SK-N-SH (cell line): ENCODE measurements at regions not wholly inside any gene's neighbourhood (a gene's known extent, or its start where the extent isn't known, plus 50 kb on each side); places are given as distances from the start of the nearest gene placed in this dataset.

Source experiments
- CTCF ChIA-PET: fragments of 300-600, 350-600 bp; formaldehyde crosslinking; extraction: SDS; loops from one replicate; lab custom pipeline; 2021; lab: Yijun Ruan, JAX
- POLR2A ChIA-PET: fragments of 350-600 bp; sonication (Branson Sonifier 250); formaldehyde crosslinking; extraction: SDS; loops from one replicate; lab custom pipeline; 2020; ENCODE audit warnings: antibody characterized with exemption, inconsistent platforms; lab: Yijun Ruan, JAX
- DNase-seq: peaks from one replicate; pipeline ENCODE4 v3.0.0; 2012
- H2AFZ ChIP-seq: fragments of 200-600 bp; sonication (generic); 2 replicates; pipeline ENCODE4 v1.8.1; 2016; ENCODE audit warnings: antibody characterized with exemption, mild to moderate bottlenecking, low read depth
- H3F3A ChIP-seq: fragments of 200-600 bp; sonication (generic); replicated peaks from 2 replicates; pipeline ENCODE3; 2016; ENCODE audit warnings: antibody characterized with exemption, mild to moderate bottlenecking; ENCODE audit not compliant: insufficient read depth
- H3K27ac ChIP-seq, 2 experiments: fragments of 200-500 bp in 1 of 2; fragments of 200-600 bp in 1 of 2; sonication (Bioruptor generic) in 1 of 2; sonication (generic), shearing (Covaris generic) in 1 of 2; 2 replicates each; pipeline versions ENCODE4 v1.5.1 to v1.6.1; 2014 to 2016; ENCODE audit warnings: low read depth in 2 of 2, inconsistent platforms in 1 of 2, low read length in 1 of 2, mild to moderate bottlenecking in 1 of 2, mixed read lengths in 1 of 2
- H3K27me3 ChIP-seq: fragments of 200-600 bp; sonication (generic), shearing (Covaris generic); 2 replicates; pipeline ENCODE4 v1.6.1; 2016; ENCODE audit warnings: mixed run types; ENCODE audit not compliant: insufficient read depth
- H3K36me3 ChIP-seq, 2 experiments: fragments of 200-500 bp in 1 of 2; fragments of 200-600 bp in 1 of 2; sonication (Bioruptor generic) in 1 of 2; sonication (generic) in 1 of 2; replicated peaks in 1 of 2; 2 replicates each; pipeline versions ENCODE3 to v1.5.1; 2014 to 2016; ENCODE audit warnings: low read length in 1 of 2, mild to moderate bottlenecking in 1 of 2; ENCODE audit not compliant: insufficient read depth in 2 of 2, control insufficient read depth in 1 of 2
- H3K4me1 ChIP-seq, 2 experiments: fragments of 200-500 bp in 1 of 2; fragments of 200-600 bp in 1 of 2; sonication (Bioruptor generic) in 1 of 2; sonication (generic), shearing (Covaris generic) in 1 of 2; 2 replicates each; pipeline versions ENCODE4 v1.5.1 to v1.6.1; 2014 to 2016; ENCODE audit warnings: low read depth in 1 of 2, low read length in 1 of 2, mixed run types in 1 of 2; ENCODE audit not compliant: insufficient read depth in 2 of 2, control insufficient read depth in 1 of 2
- H3K4me2 ChIP-seq: fragments of 200-600 bp; sonication (generic), shearing (Covaris generic); 2 replicates; pipeline ENCODE4 v1.6.1; 2017; ENCODE audit warnings: mixed run types
- H3K4me3 ChIP-seq, 2 experiments: fragments of 200-500 bp in 1 of 2; fragments of 200-600 bp in 1 of 2; sonication (Bioruptor generic) in 1 of 2; sonication (generic), shearing (Covaris generic) in 1 of 2; 2 replicates each; pipeline versions ENCODE4 v1.5.1 to v1.8.1; 2014 to 2016; ENCODE audit warnings: low read depth in 2 of 2, inconsistent platforms in 1 of 2, low read length in 1 of 2, mild to moderate bottlenecking in 1 of 2, mixed read lengths in 1 of 2, moderate library complexity in 1 of 2
- H3K79me2 ChIP-seq: fragments of 200-600 bp; sonication (generic); 2 replicates; pipeline ENCODE4 v1.8.1; 2017; ENCODE audit warnings: mild to moderate bottlenecking; ENCODE audit not compliant: insufficient read depth
- H3K9ac ChIP-seq: fragments of 200-600 bp; sonication (generic); 2 replicates; pipeline ENCODE4 v1.6.1; 2017; ENCODE audit warnings: mixed run types
- H3K9me2 ChIP-seq: fragments of 200-600 bp; sonication (generic); 2 replicates; pipeline ENCODE4 v1.6.1; 2017; ENCODE audit warnings: mixed run types
- H3K9me3 ChIP-seq: fragments of 200-600 bp; sonication (generic); 2 replicates; pipeline ENCODE4 v1.6.1; 2017; ENCODE audit warnings: mixed run types, mild to moderate bottlenecking, moderate library complexity
- H4K20me1 ChIP-seq: fragments of 200-600 bp; sonication (generic); 2 replicates; pipeline ENCODE4 v1.6.1; 2017; ENCODE audit warnings: mild to moderate bottlenecking, mixed run types; ENCODE audit not compliant: insufficient read depth
- ELF1 ChIP-seq: IDR thresholded peaks from 2 replicates; pipeline ENCODE4 v1.4.0; 2012
- EP300 ChIP-seq, 2 experiments: IDR thresholded peaks; 2 replicates each; pipeline versions ENCODE4 v1.4.0 to v1.6.1; 2012; ENCODE audit warnings: borderline replicate concordance in 1 of 2, low read depth in 1 of 2, low read length in 1 of 2
- FOSL2 ChIP-seq: IDR thresholded peaks from 2 replicates; pipeline ENCODE4 v1.4.0; 2012; ENCODE audit warnings: low read depth, mild to moderate bottlenecking, moderate library complexity, borderline replicate concordance
- FOXM1 ChIP-seq: IDR thresholded peaks from 2 replicates; pipeline ENCODE4 v1.4.0; 2012; ENCODE audit warnings: low read depth, mild to moderate bottlenecking
- GATA2 ChIP-seq: sonication (generic); formaldehyde crosslinking; IDR thresholded peaks from 2 replicates; pipeline ENCODE4 v1.5.0; 2020; ENCODE audit warnings: mild to moderate bottlenecking, missing genetic modification reagents
- MAX ChIP-seq: IDR thresholded peaks from 2 replicates; pipeline ENCODE4 v1.4.0; 2012; ENCODE audit warnings: low read depth
- MXI1 ChIP-seq: IDR thresholded peaks from 2 replicates; pipeline ENCODE4 v1.6.1; 2012; ENCODE audit warnings: mild to moderate bottlenecking, low read depth, low read length, improper control_type of control experiment
- NRF1 ChIP-seq: IDR thresholded peaks from 2 replicates; pipeline ENCODE4 v1.6.1; 2012; ENCODE audit warnings: low read depth, mild to moderate bottlenecking, low read length
- PBX3 ChIP-seq: IDR thresholded peaks from 2 replicates; pipeline ENCODE4; 2012
- RCOR1 ChIP-seq: fragments of 150-350 bp; IDR thresholded peaks from 2 replicates; pipeline ENCODE4 v1.6.1; 2017; ENCODE audit warnings: antibody characterized with exemption, low read length
- RFX5 ChIP-seq: IDR thresholded peaks from 2 replicates; pipeline ENCODE4 v1.6.1; 2012; ENCODE audit warnings: mild to moderate bottlenecking, improper control_type of control experiment, low read length
- SIN3A ChIP-seq: IDR thresholded peaks from 2 replicates; pipeline ENCODE4 v1.6.1; 2012; ENCODE audit warnings: low read depth, mild to moderate bottlenecking, low read length, moderate library complexity, borderline replicate concordance
- TAF1 ChIP-seq: IDR thresholded peaks from 2 replicates; pipeline ENCODE4 v1.6.1; 2012; ENCODE audit warnings: low read depth, mild to moderate bottlenecking, low read length, moderate library complexity, borderline replicate concordance
- TCF12 ChIP-seq: IDR thresholded peaks from 2 replicates; pipeline ENCODE4 v1.4.0; 2012
- USF2 ChIP-seq: fragments of 150-350 bp; IDR thresholded peaks from 2 replicates; pipeline ENCODE4 v1.6.1; 2017; ENCODE audit warnings: antibody characterized with exemption, low read length, low read depth, borderline replicate concordance
- YY1 ChIP-seq: IDR thresholded peaks from 2 replicates; pipeline ENCODE4 v1.4.0; 2012; ENCODE audit warnings: low read depth, mild to moderate bottlenecking
- ZBTB33 ChIP-seq: IDR thresholded peaks from 2 replicates; pipeline ENCODE4 v1.4.0; 2012; ENCODE audit warnings: low read depth, borderline replicate concordance

- no peak for TF ChIP-seq TAF1
- no peak for TF ChIP-seq ELF1
Measured at GRCh38 chr2:18961991-18962421, 372.6 kb upstream of the NT5C1B start (continued).

- no peaks in the 10 kb centered on the region for H3K9me3 ChIP-seq
- TF ChIP-seq YY1 (no peak), FOSL2 (no peak), NRF1 (no peak), ZBTB33 (no peak), MXI1 (no peak), RFX5 (no peak), TCF12 (no peak), PBX3 (no peak), GATA2 (no peak), USF2 (no peak), EP300 (IDR thresholded peaks at IDR 0.05; ENCODE audit: borderline replicate concordance in 1 of 2, low read depth in 1 of 2, low read length in 1 of 2) (no peak), SIN3A (no peak), ELF1 (no peak), MAX (no peak), RCOR1 (no peak), FOXM1 (no peak)
- TF ChIP-seq, all 33 proteins: peak for 0
- Histone ChIP-seq H3K4me1 (no peaks in the 10 kb centered on the region), H3K79me2 (no peaks in the 10 kb centered on the region), H3K36me3 (no peaks in the 10 kb centered on the region), H3K9me2 (no peaks in the 10 kb centered on the region), H3F3A (no peaks in the 10 kb centered on the region), H3K9ac (no peak overlapping the region), H2AFZ (no peak overlapping the region), H3K27me3 (no peaks in the 10 kb centered on the region), H3K4me2 (no peak overlapping the region), H3K27ac (no peak overlapping the region), H4K20me1 (no peaks in the 10 kb centered on the region), H3K4me3 (no peak overlapping the region)
- DNase-seq: no peak
- POLR2A ChIA-PET: no interaction called here
- CTCF ChIA-PET: interaction anchor here (0.5 to 1.0 kb wide), 2 partner anchors 18 to 445 kb away, joined by 3 read pairs; no protein-coding TSS in a partner anchor
Measured at GRCh38 chr2:18959952-18960717, 370.8 kb upstream of the NT5C1B start.
